Skin of body (tissue), 1 donor: ENCODE measurements at regions not wholly inside any gene's neighbourhood (a gene's known extent, or its start where the extent isn't known, plus 50 kb on each side); places are given as distances from the start of the nearest gene placed in this dataset.
A peak's percentile ranks its signal among the peaks of the same experiment; 100 is the strongest.

ENCODE experiments used
- DNase-seq: peaks from one replicate; lab custom pipeline; 2025; lab: John Stamatoyannopoulos, UW

DNA sequence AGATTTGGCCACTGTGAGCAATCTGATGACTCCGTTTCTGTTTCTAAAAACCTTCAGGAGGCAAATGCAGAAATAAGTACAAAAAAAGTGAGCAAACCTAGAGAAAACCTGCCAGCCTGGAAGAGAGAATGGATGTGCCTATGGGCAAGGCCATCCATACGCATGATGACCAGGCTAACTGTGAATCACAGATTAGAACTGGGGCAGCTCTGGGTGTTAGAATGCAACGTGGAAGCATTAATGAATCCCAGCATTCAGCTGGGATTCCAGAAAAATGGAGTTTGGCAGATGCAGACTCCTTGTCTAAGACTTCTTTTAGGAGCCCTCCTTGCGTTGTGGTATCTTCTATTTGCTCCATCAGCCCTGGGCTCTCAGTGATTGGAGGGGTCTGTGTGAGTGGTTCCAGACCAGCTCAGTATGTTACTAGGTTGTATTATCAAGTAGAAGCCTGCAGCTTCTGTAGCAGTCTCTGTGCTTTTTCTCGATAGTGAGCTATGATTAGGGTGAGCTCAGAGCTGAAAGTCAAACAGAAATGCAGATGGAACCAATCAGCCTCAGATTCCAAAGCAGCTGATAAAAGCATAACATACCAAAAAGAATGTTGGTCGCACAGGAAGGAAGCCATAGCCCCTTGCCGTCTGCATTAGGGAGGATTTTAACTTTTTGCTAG, 154.0 kb downstream of the PSMG1 start:
- peak; percentile 68 for DNase-seq

GRCh38 chr21:39025198-39025597, 158.1 kb downstream of the PSMG1 start:
- no peak for DNase-seq

- DNase-seq: no peak
Observed at GRCh38 chr21:39024538-39024937, 158.7 kb downstream of the PSMG1 start.

DNA sequence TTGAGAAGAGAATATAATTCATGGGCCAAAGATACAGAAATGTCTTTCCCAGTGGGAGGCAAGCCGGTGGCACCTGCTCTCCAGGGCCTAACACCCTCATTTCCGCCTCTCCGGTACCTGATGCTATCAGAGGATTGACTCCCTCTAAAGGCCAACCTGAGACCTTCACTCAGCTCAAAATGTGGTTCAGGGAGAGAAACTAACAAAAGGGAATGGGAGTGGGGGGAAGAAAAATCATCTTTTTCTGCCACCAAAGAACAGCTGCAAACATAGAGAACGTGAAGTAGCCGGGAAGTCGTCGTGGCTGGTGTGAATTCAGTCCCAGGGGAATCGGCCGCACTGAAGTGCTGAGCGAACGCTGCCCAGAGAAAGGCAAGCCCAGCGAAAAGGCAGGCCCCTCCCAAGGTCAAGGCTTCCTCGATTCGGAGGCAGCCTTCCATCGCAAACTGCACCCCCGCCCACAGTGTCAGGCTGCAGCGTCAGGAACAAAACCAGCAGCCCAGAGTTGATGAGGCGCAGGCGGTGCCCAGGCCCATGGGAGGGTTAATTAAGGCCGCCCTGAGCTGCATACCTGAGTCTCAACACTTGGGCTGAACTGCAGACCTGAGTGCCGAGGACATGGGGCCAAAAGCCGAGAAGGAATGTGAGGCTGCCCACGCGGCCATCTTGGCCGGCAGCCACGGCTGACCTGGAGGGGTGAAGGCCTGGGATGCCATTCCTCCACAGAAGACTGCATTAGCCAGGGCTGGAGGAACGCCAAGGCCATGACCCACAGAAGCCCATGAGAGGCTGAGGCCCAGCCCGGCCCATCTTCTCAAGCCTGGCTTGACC, 160.2 kb downstream of the PSMG1 start:
- no peak for DNase-seq

- DNase-seq: no peak
Observed at GRCh38 chr21:39022466-39022862, 160.8 kb downstream of the PSMG1 start.

DNA sequence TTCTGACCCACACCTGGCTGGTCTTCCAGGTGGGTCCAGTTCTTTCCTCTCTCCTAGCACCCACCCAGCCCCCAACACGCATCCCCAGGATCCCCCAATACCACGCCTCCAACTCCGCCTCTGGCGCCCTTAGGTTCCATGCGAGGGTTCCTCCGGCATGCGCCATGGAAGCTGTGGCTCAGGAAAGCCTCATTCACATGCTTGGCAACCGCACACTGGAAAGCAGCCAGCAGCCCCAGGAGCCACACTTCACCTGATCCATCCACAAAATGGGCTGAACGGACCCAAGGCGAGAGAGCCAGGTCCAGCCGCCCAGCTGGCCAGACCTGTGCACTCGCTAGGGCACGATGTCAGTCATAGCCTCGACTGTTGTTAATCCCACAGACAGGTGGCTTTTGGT, 161.2 kb downstream of the PSMG1 start:
- DNase-seq: no peak

DNA sequence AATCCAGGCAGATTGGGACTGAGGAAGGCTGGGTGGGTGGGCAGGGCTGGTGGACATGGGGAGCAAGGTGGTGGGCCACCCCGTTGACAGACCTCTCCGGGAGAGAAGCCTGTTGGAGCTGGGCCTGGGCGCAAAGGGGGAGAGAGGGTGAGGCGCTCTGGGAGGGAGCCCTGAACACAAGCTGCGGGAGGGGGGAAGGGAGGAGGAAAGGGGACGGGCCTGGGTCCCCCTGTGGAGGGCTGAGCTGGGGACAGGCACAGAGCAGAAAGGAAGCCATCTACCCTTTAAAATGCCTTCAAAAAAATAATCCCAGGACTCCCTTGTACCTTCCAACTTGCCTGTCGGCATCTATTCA, 161.8 kb downstream of the PSMG1 start:
- no peak for DNase-seq

DNA sequence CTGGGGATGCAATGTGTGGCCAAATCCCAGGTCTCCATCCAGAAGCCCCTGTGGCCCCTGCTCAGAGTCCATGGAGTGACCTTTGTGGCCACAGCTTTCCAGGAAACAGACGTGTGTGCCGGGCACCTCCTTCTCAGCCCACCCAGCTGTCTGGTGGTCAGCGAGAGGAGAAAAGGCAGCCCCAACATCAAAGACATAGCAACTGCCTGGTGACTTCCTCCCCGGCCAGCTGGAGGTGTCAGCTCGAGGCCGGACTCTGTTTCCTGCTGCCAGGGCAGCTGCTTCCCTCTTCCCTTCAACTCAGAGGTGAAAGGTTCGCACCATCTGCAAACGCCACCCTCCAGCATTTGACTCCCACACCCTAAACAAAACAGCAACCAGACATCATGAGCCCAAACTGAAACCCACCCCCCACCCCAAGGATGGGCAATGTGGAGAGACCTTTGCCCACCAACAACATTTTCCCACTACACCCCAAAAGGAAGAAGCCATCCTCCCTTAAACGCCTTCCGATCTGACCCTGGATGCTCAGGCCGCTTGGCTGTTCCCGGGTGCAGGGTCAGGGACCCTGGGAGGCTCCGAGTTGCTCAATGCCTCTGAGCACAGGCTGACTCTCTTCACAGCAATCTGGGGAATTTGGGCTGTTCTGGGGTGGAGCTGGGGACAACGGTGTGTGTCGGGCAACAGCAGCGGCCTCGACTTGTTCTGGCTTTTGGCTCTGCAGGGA, 162.3 kb downstream of the PSMG1 start:
- DNase-seq: no peak

GRCh38 chr21:39018730-39019129, 164.5 kb downstream of the PSMG1 start:
- no peak for DNase-seq

DNA sequence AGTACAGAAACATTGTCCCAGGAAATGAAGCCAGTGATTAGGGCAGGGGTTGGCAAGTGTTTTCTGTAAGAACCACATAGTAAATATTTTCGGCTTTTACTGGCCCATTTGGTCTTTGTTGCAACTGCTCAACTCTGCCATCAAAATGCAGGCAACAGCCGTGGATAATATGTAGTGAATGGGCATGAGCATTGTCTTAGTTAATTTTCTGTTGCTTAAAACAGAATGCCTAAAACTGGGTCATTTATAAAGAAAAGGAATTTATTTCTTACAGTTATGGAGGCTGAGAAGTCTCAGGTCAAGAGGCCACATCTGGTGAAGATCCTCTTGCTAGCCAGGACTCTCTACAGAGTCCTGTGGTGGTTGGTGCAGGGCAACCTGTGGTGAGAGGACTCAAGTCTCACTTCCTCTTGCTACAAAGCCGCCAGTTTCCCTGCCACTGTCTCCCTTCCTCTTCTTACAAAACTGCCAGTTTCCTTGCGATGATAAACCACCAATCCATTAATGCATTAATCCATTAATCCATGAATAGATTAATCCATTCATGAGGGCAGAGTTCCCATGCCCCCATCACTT, 166.4 kb downstream of the PSMG1 start:
- DNase-seq: no peak

DNA sequence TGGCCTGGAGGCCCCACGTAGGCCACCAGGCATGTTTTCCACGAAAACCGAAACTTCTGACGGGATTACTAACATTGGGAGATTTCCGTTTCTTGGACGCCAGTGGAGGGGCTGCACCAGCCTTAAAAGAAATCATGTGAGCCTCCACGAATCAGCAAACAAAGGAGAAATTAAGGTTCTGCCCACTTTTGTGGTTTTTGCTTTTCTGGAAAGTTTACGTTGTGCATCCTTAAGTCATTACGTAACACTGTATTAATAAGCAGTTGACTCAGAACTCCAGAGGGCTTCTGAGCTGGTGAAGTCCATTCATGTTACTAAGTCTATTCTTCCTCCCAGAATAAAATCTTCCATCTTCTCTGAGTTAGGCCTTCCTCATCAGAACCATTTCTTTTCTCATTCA, 168.5 kb downstream of the PSMG1 start:
- no peak for DNase-seq

- no peak for DNase-seq
Observed at GRCh38 chr21:39012326-39013230, 170.7 kb downstream of the PSMG1 start.

DNA sequence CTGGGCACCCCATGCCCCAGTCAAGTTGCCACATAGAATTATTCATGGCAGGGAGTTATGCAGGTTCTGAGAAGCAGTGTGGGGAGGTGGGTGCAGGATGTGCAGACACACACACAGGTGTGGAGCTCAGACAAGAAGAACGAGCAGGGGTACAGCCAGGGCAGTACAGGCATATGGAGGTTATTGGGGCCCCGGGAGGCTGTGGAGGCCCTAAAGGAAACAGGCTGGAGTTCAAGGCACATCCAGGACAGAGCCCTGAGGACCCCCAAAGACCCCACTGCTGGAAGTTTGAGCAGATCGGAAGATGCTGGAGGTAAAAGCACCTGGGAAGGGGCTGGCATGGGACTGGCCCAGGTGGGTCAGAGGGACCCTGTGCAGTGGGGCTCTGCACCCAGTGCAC, 171.3 kb downstream of the PSMG1 start:
- no peak for DNase-seq

GRCh38 chr21:39010629-39011404, 172.4 kb downstream of the PSMG1 start:
- no peak for DNase-seq

DNA sequence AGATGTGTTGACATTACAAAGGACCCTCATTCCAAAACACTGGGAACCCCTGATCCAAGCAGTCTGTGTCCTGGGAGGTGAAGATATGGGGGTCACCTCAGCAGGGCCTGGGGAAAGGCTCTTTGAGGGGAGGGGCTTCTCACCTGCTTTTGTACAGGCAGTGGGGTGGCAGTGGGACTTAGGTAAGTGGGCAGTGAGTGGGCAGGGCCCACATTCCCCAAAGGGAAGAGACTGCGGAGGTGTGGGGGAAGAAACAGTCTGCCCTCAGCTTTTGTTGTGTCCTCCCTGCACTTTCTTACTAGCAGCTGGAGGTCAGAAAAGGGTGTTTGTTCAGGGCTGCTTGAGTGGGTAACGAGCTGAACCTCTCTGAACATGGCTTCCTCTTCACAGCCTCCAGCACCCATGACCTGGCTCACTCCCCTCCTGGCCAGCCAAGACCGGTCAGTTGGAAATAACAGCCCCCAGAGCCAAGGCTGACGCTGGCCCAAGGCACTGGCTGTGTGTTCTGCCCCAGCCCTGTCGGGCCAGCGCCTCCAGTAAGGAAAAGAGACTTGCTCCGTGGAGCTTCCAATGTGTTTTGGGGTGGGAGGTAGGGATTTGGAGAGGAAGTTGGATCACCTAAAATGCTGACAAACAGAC, 173.5 kb downstream of the PSMG1 start:
- no peak for DNase-seq

GRCh38 chr21:39007985-39008384, 175.3 kb downstream of the PSMG1 start:
- no peak for DNase-seq

DNA sequence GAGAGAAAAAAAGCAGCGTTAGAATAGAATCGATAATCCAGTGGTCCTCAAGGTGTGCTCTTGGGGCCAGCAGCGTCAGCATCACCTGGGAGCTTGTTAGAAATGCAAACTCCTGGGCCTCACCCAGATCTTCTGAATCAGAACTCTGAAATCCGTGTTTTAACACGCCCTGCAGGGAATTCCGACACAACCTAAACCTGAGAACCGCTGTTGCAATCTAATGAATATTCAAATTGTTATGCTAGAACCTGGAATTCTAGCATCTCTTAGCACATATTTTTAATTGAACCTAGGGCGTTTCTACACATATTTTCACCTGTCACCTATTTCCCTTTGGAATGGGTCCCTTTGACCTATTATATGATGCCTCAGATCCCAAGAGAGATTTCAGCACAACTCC, 175.7 kb downstream of the PSMG1 start:
- DNase-seq: no peak

DNA sequence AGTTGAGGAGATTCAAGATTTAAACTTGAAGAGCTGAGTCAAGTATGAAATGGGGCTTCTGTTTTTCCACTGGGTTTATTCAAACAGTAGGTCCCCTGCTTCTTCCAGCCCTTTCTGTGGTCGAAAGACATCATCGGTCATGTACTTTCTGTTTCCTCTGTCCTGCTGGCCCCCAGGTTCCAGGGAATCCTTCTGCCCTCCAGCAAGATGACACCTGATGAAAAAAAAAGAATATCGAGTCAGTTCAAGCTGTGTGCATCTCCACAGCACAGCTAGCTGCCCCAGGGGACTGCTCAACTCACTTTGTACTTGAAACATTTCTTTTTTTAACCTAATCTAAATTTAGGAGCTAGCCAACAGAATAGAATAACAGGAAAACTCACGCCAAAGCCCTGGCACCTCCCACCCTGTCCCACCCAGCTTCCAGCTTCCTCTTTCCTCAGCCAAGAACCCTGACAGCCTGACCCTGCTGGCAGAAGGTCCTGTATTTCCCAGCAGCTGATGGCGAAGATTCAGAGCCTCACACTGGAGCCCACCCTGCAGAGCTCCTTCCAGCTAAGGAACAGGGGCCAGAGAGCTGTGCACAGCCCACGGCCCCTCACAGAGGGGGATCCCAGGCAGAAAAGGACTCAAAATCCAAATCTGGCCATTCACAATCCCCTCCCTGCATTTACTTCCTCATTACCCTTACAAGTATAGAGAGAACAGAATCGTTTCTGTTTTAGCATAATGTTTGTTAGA, 176.5 kb downstream of the PSMG1 start:
- DNase-seq: peak; percentile 48

- no peak for DNase-seq
Observed at GRCh38 chr21:39005502-39005787, 177.8 kb downstream of the PSMG1 start.
